Fibroblast of lung (primary cell): ENCODE measurements at regions not wholly inside any gene's neighbourhood (a gene's known extent, or its start where the extent isn't known, plus 50 kb on each side); places are given as distances from the start of the nearest gene placed in this dataset.

Experiments
- CTCF ChIP-seq, 2 donors: IDR thresholded peaks in 1 of 2; conservative IDR thresholded peaks in 1 of 2; 1 replicate in 1 of 2; 2 replicates in 1 of 2; pipeline ENCODE4 v1.5.1; 2011 to 2012; ENCODE audit warnings: low read length in 2 of 2, control low read depth in 1 of 2, inconsistent platforms in 1 of 2, low read depth in 1 of 2, mild to moderate bottlenecking in 1 of 2
- EZH2 ChIP-seq: IDR thresholded peaks from 2 replicates; pipeline ENCODE4 v1.5.1; 2012; ENCODE audit warnings: low read length, control low read depth, mild to moderate bottlenecking; ENCODE audit errors: missing control alignments

- TF ChIP-seq CTCF (conservative IDR thresholded peaks at IDR 0.05 in 1 of 2, IDR thresholded peaks at IDR 0.05 in 1 of 2; ENCODE audit: low read depth in 1 of 2, low read length in 2 of 2) (no peak), EZH2 (no peak)
Observed at GRCh38 chr2:72033636-72034035, 114.0 kb downstream of the CYP26B1 start.
